ENCODE measurements at regions not wholly inside any gene's neighbourhood (a gene's known extent, or its start where the extent isn't known, plus 50 kb on each side); places are given as distances from the start of the nearest gene placed in this dataset.
"Not testable (repeated sequence)": the region's sequence is repeated elsewhere in the genome, so short reads cannot be mapped to it uniquely, and the experiment has no call there.

GRCh38 chr6:84317463-84317862 lies 90.0 kb upstream of the CEP162 start:
- Histone ChIP-seq H3K36me3 (ENCODE audit: insufficient read depth, low read length) (no peaks in the 10 kb centered on the region), H3K9ac (ENCODE audit: insufficient read length) (no peak overlapping the region), H3K4me3 (no peak overlapping the region), H3K27ac (no peak overlapping the region), H3K9me3 (ENCODE audit: low read depth, low read length) (no peaks in the 10 kb centered on the region)
- TF ChIP-seq POLR2AphosphoS5 (IDR thresholded peaks at IDR 0.05; ENCODE audit: borderline replicate concordance, low read depth, low read length) (no peak), EZH2 (IDR thresholded peaks at IDR 0.05) (no peak), FOXP2 (optimal IDR thresholded peaks at IDR 0.05; ENCODE audit: control extremely low read depth, extremely low read length, insufficient read depth) (no peak)
- no peak for DNase-seq (ENCODE audit: low read depth, low spot score)

DNA sequence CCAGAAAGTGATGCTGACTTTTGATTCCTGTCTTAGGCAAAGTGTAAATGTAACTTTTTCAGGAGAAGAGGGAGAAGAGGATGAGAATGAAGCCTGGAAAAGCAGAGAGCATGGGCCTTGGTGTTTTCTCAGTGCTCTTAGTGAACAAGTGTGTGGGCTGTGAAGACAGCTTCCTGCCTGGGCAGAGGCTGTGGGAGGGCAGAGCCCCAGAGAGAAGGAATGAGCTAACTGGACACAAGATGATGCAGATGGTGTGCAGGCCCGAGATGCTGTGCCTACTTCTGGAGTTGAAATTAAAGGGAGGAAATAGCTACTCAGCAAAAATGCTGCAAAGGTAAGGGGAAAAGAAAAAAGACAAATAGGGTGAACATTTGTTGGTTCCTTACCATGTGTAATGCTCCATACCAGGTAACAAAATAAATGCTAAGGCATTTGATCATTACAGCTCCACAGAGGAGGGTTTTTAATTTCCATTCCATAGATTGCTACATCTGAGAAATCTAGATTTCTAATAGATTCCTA lies 87.0 kb upstream of the CEP162 start:
- Histone ChIP-seq H3K4me3 (no peak overlapping the region), H3K9me3 (ENCODE audit: low read depth, low read length) (no peaks in the 10 kb centered on the region), H3K9ac (ENCODE audit: insufficient read length) (no peak overlapping the region), H3K27ac (no peak overlapping the region), H3K36me3 (ENCODE audit: insufficient read depth, low read length) (no peaks in the 10 kb centered on the region)
- no peak for TF ChIP-seq EZH2 (IDR thresholded peaks at IDR 0.05)
- no peak for TF ChIP-seq POLR2AphosphoS5 (IDR thresholded peaks at IDR 0.05; ENCODE audit: borderline replicate concordance, low read depth, low read length)
- TF ChIP-seq FOXP2 (optimal IDR thresholded peaks at IDR 0.05; ENCODE audit: control extremely low read depth, extremely low read length, insufficient read depth): no peak
- no peak for DNase-seq (ENCODE audit: low read depth, low spot score)

DNA sequence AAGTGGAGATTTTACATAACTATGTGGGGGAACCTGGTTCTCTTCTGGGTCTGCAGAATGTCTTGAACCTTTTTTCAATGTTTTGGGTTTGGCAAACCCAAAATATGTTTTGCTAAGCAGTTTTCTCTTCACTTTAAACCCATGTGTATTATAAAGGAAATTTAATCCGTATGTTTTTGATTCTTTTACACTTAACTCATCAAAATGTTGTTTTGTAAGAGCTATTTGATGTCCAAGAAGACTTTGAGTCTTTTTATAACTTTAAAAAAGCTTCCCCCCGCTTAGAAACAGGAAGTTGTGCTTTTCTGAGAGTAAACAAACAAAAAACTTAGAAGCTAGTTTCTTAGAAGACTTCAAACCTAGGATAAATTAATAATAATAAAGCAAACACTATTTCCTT lies 81.9 kb upstream of the CEP162 start:
- no peak overlapping the region for H3K27ac ChIP-seq
- no peak overlapping the region for H3K9ac ChIP-seq (ENCODE audit: insufficient read length)
- H3K9me3 ChIP-seq (ENCODE audit: low read depth, low read length): no peaks in the 10 kb centered on the region
- DNase-seq (ENCODE audit: low read depth, low spot score): no peak
- H3K36me3 ChIP-seq (ENCODE audit: insufficient read depth, low read length): no peaks in the 10 kb centered on the region
- TF ChIP-seq FOXP2 (optimal IDR thresholded peaks at IDR 0.05; ENCODE audit: control extremely low read depth, extremely low read length, insufficient read depth) (no peak), EZH2 (IDR thresholded peaks at IDR 0.05) (no peak), POLR2AphosphoS5 (IDR thresholded peaks at IDR 0.05; ENCODE audit: borderline replicate concordance, low read depth, low read length) (no peak)
- no peak overlapping the region for H3K4me3 ChIP-seq

- Histone ChIP-seq H3K9me3 (ENCODE audit: low read depth, low read length) (no peaks in the 10 kb centered on the region), H3K9ac (ENCODE audit: insufficient read length) (no peak overlapping the region), H3K27ac (no peak overlapping the region), H3K4me3 (no peak overlapping the region), H3K36me3 (ENCODE audit: insufficient read depth, low read length) (no peaks in the 10 kb centered on the region)
- TF ChIP-seq POLR2AphosphoS5 (IDR thresholded peaks at IDR 0.05; ENCODE audit: borderline replicate concordance, low read depth, low read length) (no peak), EZH2 (IDR thresholded peaks at IDR 0.05) (no peak), FOXP2 (optimal IDR thresholded peaks at IDR 0.05; ENCODE audit: control extremely low read depth, extremely low read length, insufficient read depth) (no peak)
- DNase-seq (ENCODE audit: low read depth, low spot score): no peak
Observed at GRCh38 chr6:84304881-84305280, 77.4 kb upstream of the CEP162 start.

DNA sequence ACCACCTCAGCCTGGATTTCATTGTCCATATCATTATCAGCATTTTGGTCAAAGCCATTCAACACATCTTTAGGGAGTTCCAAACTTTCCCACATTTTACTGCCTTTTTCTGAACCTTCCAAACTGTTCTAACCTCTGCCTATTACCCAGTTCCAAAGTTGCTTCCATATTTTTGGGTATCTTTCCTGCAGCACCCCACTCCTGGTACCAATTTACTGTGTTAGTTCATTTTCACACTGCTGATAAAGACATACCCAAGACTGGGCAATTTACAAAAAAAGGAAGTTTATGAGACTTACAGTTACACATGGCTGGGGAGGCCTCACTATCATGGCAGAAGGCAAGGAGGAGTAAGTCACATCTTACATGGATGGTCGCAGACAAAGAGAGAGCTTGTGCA lies 63.6 kb upstream of the CEP162 start:
- not testable (repeated sequence) for H3K9ac ChIP-seq (ENCODE audit: insufficient read length); H3K27ac ChIP-seq; H3K9me3 ChIP-seq (ENCODE audit: low read depth, low read length); H3K36me3 ChIP-seq (ENCODE audit: insufficient read depth, low read length); H3K4me3 ChIP-seq; DNase-seq (ENCODE audit: low read depth, low spot score)

DNA sequence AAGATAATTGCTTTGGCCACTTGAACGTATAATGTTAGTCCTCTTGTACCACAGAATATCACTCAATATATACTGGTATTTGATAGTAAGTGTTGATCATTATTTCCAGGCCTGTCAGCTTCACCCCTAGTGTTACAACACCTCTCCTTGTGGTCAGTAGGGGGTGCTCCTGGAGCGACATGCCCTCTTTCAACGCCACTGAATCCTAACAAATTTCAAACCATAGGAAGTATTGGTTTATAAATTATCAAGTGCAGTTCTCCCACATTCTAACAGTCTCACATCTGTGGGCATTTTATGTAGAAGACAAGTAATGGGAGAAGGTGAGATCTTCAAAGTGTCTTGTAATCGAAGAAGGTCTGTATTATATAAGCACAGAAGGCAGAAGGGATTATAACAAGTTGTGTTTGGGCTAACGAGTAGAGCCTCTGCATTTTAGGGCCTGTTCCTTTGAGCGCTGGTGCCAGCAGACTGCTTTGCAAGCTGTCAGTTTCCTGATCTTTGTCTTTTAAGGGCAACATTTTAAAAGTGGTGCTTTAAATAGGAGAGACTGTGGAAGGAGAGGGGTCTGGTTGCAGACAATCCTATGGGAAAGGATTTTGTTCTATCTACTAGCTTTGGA lies 57.1 kb upstream of the CEP162 start:
- H3K27ac ChIP-seq: no peak overlapping the region
- H3K36me3 ChIP-seq (ENCODE audit: insufficient read depth, low read length): no peaks in the 10 kb centered on the region
- TF ChIP-seq POLR2AphosphoS5 (IDR thresholded peaks at IDR 0.05; ENCODE audit: borderline replicate concordance, low read depth, low read length) (no peak), EZH2 (IDR thresholded peaks at IDR 0.05) (no peak), FOXP2 (optimal IDR thresholded peaks at IDR 0.05; ENCODE audit: control extremely low read depth, extremely low read length, insufficient read depth) (no peak)
- no peaks in the 10 kb centered on the region for H3K9me3 ChIP-seq (ENCODE audit: low read depth, low read length)
- H3K4me3 ChIP-seq: no peak overlapping the region
- DNase-seq (ENCODE audit: low read depth, low spot score): no peak
- H3K9ac ChIP-seq (ENCODE audit: insufficient read length): no peak overlapping the region

DNA sequence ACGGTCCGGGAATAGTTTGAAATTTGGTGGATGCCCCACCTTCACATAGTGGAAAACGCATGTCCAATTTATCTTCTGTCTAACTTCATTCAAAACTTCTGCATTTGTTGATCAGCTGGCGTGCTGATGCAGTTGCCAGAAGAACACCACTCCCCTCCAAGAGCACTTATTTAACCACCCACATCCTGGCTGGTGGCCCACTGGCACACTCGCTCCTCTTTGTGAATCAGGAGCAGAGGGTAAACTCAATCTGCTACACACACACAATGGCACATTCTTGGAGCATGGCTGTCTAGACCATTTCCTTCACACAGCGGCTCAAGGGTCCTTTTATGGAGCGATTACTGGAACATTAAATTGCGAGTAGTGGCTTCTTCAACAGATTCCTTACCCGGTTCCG lies 55.1 kb upstream of the CEP162 start:
- H3K4me3 ChIP-seq: no peak overlapping the region
- H3K27ac ChIP-seq: no peak overlapping the region
- no peak overlapping the region for H3K9ac ChIP-seq (ENCODE audit: insufficient read length)
- TF ChIP-seq FOXP2 (optimal IDR thresholded peaks at IDR 0.05; ENCODE audit: control extremely low read depth, extremely low read length, insufficient read depth): no peak
- no peak for TF ChIP-seq EZH2 (IDR thresholded peaks at IDR 0.05)
- no peak for TF ChIP-seq POLR2AphosphoS5 (IDR thresholded peaks at IDR 0.05; ENCODE audit: borderline replicate concordance, low read depth, low read length)
- H3K9me3 ChIP-seq (ENCODE audit: low read depth, low read length): no peaks in the 10 kb centered on the region
- H3K36me3 ChIP-seq (ENCODE audit: insufficient read depth, low read length): no peaks in the 10 kb centered on the region
- DNase-seq (ENCODE audit: low read depth, low spot score): no peak

DNA sequence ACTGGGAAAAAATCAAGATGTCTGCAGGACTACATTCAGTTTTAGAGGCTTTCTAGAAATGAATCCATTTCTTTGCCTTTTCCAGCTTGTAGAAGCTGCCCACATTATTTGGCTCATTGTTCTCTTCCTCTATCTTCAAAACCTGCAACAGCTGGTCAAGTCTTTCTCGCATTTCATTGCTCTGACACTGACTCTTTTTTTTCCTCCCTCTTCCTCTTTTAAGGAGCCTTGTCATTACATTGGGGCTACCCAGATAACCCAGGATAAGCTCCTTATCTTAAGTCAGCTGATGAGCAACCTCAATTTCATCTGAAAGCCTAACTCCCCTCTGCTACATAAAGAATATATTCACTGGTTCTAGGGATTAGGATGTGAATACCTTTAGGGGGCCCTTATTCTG lies 53.2 kb upstream of the CEP162 start:
- H3K9ac ChIP-seq (ENCODE audit: insufficient read length): no peak overlapping the region
- no peak for DNase-seq (ENCODE audit: low read depth, low spot score)
- TF ChIP-seq FOXP2 (optimal IDR thresholded peaks at IDR 0.05; ENCODE audit: control extremely low read depth, extremely low read length, insufficient read depth) (no peak), EZH2 (IDR thresholded peaks at IDR 0.05) (no peak), POLR2AphosphoS5 (IDR thresholded peaks at IDR 0.05; ENCODE audit: borderline replicate concordance, low read depth, low read length) (no peak)

DNA sequence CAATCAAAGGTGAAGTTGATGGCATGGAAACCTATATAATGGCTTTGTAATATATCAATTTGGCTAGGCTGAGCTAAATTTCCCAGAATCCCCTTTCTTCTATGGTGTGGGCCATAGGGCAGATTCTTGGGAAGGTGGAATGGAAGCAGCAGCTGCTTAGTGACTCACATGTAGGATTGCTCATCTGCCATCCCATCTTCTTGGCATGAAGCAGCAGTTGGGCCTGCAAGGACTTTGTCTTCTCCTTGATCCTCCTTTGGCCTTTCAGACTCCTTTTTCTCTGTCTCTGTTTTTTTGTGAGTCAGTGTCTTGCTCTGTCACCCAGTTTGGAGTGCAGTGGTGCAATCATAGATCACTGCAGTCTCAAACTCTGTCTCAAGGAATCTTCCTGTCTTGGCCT lies 52.6 kb upstream of the CEP162 start:
- H3K4me3 ChIP-seq: no peak overlapping the region
- H3K36me3 ChIP-seq (ENCODE audit: insufficient read depth, low read length): no peaks in the 10 kb centered on the region
- no peak for DNase-seq (ENCODE audit: low read depth, low spot score)
- H3K27ac ChIP-seq: no peak overlapping the region
- no peaks in the 10 kb centered on the region for H3K9me3 ChIP-seq (ENCODE audit: low read depth, low read length)
- no peak for TF ChIP-seq EZH2 (IDR thresholded peaks at IDR 0.05)
- no peak for TF ChIP-seq FOXP2 (optimal IDR thresholded peaks at IDR 0.05; ENCODE audit: control extremely low read depth, extremely low read length, insufficient read depth)
- TF ChIP-seq POLR2AphosphoS5 (IDR thresholded peaks at IDR 0.05; ENCODE audit: borderline replicate concordance, low read depth, low read length): no peak
- no peak overlapping the region for H3K9ac ChIP-seq (ENCODE audit: insufficient read length)

More for the DNA sequence above, 53.2 kb upstream of the CEP162 start:
- no peak overlapping the region for H3K4me3 ChIP-seq
- H3K9me3 ChIP-seq (ENCODE audit: low read depth, low read length): no peaks in the 10 kb centered on the region
- no peak overlapping the region for H3K27ac ChIP-seq
- no peaks in the 10 kb centered on the region for H3K36me3 ChIP-seq (ENCODE audit: insufficient read depth, low read length)

All from SK-N-MC (cell line).